HG03280 (cell line): ENCODE measurements at regions not wholly inside any gene's neighbourhood (a gene's known extent, or its start where the extent isn't known, plus 50 kb on each side); places are given as distances from the start of the nearest gene placed in this dataset.

Experiments
- ATAC-seq: cut with Tn5 transposase; IDR thresholded peaks from one replicate; pipeline ENCODE4 v1.9.1; 2021; ENCODE audit warnings: mild to moderate bottlenecking, moderate library complexity; ENCODE audit not compliant: unreplicated experiment

DNA sequence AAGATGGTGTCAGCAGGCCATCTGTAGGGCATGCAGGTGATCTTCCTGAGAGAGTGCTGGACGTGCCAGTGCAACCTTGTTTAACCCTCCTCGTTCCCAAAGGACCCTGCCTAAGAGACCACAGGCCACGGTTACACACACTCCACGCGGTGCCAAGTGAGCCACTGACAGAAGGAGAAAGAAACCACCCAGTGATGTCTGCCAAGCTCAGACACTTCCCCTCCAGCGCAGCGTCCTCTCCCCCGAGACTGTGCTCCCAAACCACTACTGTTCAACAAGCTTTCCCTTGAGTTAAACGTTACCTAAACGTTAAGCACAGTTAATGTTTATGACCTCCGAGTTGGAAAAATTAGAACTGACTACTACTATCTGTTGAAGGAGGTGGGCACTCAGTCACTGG is 119.1 kb upstream of the NCK2 start:
- no peak for ATAC-seq

DNA sequence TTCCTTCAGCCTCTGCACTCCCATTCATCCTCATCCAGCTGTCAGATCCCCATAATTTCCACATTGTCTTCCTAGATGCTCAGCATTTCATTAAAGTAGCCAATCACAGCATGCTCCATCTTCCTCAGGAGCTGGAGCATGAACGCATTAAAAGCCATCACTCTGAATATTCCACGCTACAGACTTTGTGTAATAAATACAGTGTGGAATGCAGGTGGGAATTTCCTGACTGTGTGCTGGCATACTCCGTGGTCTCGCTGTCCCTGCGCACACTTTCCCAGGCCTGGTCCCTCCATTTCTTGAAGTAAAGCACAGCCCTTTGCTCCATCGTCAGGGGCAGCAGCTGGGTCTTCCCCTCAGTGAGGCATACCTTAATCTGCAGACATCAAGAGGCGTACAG is 123.7 kb upstream of the NCK2 start:
- no peak for ATAC-seq

DNA sequence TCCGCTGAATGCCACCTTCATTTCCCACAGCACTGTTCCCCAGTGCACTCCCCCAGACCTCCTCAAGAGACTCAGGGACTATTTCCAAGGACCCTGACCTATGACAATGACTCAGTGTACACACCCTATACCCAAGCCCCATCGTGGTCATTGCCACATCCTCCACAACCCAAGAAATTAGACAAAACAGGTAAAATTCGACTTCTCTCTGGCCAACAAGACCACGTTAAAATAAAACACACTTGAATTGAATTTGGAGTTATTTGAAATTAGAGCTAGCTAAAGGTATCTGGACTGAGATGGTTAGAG is 126.4 kb upstream of the NCK2 start:
- no peak for ATAC-seq

DNA sequence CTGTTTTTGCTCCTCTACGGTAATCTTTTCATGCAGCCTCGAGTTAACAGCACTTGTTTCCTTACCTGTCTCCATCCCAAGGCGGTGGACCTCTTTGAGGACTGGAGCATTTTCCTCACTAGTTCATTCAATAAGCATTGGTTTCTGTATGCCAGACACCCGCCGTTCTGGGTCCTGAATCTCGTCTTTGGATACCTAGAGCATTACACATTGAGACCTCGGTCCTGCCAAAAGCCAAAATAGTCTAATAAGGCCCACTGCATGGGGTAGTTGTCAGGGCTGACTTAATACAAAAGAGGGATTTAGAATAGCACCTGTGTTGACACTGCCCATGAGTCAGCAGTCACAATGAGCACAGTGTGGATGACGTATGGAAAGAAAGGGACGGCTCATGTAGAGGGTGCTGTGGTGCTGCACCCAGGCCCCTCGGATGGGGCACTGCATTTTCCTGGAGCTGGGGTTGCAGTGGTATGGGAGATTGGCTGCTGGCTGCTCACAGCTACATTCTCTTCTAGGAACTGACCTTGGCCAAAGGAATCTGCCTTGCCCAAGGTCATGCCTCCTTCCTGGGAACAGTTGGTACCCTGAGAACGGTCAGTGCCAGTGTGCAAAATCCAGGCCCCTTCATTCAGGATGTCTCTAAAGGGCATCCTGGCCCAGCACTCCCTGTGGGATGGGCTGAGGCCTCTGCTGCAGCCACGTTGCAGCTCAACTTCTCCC is 126.9 kb upstream of the NCK2 start:
- no peak for ATAC-seq

DNA sequence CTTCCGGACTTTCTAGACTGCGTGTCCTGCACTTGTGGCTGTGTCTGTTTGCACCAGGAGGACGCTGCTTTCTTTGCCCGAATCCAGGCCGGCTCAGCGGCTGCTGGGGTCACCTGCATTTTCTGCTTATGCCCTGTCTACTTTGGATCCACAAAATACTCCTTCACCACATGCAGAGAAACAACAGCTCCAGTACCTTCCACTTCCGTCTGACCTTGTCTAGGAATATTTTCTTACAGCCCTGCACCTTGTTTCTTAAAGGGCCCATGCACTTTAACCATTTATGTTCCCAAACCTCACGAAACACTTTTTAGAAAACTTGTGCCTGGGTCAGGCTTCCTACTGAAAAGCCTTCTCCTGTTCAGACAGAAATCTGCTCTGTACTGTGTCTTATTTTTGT is 129.4 kb upstream of the NCK2 start:
- no peak for ATAC-seq

DNA sequence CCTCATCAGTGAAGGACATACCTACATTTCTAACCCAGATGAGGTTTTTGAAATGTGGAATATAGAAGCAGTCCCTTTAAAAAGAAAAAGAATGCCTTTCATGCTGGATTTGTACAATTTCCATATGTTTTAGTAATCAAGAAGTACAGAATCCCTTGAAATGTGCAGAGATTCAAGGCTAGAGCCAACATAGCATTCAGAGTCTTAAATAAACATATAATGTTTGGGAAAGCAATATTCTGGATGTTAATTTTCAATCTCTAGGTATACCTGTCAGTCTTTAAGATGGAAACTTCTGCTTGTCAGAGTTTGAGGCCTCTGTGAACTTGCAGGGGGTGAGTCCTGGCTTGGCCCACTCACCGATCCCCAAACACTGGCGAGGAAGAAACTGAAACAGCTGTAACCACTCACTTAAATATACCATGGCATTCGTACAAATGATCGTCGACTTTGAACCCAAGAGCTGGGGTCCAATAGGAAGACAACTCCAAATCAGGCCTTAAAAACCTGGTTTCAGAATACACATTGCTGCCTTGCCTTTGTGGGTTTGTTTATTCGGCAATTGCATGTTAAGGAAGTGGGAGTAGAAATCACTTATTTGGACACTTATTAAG is 132.8 kb upstream of the NCK2 start:
- ATAC-seq: no peak

DNA sequence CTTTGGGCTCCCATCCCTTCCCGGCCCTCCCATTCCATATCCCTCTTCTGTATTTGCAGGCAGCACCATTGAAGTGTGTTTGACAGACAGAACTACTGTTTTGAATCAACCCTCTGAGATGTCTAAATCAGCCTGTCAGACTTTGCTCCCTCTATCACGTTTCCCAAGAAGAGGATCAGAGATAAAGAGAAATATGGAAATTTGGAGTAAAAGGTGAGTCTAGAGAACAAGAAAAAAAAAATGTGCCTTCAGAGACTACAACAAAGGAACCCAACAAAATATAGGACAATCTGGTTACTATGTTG is 133.4 kb upstream of the NCK2 start:
- no peak for ATAC-seq

DNA sequence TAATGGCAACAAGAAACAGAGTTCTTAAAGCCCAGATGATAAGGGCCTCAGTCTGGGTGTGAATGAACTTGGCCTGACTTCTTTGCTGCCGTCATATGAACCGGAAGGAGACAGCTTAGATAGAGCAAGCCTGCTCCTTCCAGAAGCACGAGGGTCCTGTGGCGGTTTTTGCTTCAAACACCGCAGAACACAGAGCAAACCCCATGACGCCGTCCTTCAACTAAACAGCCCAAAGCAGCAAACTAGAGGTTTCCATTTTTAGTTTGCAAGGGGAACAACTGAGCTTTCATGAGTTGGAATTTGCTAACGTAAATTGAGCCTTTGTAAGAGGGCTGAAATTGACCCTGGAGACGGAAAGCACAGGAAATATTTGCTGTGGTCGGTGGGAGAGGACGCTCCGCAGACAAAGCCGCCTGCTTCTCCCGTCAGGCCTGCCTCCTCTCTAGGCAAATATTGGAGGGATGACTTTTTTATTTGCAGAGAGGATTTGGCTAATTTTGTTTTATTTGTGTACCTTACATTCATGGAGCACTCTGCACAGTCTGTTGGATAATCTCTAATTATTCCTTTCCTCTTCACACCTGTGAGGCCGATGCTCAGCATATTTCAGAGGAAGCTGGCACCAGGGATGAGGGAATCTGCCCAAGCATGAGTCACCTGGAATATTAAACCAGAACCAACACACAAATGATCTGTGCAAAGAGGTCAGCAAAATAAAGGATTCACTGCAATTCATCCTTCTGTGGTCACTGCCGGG is 134.0 kb upstream of the NCK2 start:
- ATAC-seq: no peak

DNA sequence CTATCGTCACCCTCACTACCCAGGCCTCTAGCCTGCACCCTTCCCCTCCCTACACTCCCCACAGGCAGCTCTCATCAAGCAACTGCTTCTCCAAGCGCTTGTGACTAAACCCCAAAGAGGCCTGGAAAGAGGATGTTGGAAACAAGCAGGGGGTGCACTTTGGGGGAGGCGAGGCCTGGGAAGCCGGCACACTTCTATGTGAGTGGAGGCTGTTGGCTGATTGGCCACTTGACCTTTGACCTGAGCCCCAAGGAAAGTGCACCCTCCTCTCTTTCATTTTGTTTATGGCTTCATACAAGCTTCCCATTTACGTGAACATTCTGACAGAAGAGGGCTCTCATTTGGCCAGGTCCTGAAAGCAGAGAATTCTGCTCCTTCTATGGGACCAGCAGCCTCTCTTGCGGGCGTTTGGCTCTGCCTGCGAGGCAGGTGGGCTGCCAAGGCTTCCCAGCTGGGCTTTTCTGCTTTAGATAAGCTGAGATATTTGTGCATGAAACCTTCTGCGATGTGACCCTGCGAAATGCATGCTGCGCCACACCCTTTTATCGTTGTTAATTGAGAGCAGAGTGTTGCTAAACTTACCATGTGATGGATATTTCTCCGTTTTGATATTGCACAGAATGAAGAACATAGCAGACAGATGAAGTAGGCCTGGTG is 134.8 kb upstream of the NCK2 start:
- ATAC-seq: no peak

DNA sequence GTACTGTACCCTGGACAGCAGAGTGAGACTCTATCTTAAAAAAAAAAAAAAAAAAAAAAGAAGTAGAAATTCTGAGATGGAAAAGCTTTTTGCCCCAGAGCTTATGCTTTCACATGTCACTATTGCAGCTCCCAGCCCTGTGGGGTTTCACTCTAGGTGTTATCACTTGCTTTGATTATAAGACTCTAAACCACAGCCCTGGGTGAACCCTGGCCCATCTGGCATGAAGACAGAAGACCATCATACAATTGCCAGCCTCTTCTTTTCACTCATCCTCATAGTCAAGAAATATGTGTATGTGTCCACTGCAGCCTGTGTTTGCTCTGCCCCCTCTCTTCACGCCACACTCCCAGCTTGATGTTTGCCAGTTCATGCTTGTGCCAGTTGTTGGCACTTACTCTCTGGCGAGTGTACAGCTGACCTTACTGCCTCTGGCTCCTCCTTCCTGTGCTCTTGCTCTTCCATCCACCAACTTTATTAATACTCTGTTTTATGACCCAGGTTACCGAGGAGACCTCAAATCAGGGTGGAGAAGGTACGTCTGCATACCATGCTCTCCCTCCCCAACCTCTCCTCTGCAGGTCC is 136.7 kb upstream of the NCK2 start:
- no peak for ATAC-seq

DNA sequence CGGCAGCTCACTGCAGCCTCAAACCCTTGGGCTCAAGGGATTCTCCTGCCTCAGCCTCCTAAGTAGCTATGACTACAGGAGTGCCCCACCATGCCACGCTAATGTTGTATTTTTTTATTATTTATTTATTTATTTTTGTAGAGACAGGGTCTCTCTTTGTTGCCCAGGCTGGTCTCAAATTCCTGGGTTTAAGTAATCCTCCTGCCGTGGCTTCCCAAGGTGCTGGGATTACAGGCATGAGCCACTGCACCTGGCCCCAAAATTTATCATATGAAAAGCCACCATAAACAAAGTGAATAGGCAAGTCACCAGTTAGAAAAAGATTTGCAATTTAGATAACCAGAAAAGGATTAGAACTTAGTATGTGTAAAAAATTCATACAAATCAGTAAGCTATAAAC is 138.6 kb upstream of the NCK2 start:
- ATAC-seq: no peak

DNA sequence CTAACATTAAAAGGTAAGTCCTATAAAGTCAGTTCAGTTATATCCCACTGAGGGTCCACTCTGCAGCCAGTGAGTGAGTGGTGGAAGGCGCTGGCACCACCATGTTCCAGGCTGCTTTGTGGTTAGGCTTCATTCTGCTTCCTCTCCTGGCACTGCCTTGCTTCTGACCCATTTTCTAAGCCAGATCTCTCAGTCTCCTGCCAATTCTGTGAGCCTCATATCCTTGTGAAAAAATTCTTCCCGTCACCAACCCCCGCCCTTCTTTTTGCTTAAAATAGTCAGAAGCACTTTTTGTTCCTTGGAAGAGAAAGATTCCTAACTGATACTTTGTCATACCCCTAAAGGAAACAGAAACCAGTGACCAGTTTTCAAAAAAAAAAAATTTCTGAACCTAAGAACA is 139.8 kb upstream of the NCK2 start:
- ATAC-seq: no peak

DNA sequence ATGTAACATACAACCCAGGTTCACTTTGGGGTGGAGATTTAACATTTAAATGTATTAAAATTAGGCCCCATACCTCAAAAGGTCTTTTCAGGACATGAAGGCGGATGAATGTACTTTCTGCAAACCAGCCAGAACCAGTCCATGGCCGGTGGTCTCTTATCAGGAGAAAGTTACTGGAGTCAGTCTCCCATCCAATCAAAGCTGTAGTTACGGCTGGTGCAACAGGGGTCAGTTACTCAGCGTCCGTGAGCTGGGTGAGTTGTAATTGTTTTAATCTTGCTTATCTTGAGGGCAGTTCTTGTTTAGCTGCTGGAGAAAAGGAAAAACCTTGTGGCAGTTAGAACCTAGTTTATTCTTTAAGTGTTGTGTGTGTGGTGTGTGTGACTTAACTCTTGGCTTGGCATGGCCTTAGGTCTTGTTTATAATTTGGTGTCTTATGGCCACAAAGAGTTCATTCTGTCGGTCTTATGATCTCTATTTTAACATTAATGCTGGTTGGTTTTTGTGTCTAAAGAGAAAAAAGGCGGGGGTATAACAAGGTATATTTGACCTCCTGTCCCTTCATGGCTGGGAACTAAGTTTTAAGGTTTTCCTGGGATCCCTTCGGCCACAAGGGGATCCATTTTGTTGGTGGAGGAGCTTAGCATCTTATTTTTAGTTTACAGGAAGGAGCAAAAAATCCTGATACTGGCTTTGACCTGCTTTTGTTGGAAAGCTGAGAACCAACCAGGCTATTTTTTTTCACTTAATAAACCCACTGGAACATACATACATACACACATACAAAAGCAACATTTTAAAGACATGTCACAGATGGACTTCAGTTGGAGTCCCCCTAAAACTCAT is 143.5 kb upstream of the NCK2 start:
- no peak for ATAC-seq

DNA sequence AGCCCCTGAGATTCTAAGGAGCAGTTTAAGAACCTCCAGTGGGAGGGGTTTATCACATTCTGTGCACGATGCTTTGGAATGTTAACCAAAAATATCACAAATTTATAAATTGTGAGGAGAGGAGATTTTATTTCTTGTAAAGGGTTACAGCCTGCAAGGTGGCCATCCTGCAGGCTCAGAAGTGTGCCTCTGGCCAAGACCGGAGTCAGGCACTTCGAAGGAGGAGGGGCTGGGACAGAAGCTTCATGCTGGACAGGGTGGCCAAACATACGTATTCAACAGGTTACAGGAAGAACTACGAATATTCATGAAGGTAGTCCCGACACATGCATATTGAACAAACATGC is 144.1 kb upstream of the NCK2 start:
- no peak for ATAC-seq

DNA sequence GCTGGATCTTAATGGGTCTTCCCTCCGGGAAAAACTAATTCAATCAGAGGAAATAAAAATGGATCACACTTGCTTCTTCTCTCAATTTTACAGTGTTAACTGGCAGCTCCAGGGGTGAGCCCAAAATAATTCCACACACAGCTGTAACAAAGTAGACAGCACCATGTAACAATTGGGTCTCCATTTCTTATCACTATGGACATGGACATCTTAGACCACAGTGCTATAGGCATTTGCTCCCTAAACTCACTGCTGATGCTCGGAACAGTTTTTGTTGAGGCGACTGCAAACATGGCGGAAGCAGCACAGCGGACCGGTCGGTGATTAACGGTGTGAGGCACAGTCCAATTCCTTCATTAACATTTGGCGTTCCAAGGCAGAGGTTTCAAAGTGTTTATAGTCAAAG is 144.7 kb upstream of the NCK2 start:
- ATAC-seq: no peak

DNA sequence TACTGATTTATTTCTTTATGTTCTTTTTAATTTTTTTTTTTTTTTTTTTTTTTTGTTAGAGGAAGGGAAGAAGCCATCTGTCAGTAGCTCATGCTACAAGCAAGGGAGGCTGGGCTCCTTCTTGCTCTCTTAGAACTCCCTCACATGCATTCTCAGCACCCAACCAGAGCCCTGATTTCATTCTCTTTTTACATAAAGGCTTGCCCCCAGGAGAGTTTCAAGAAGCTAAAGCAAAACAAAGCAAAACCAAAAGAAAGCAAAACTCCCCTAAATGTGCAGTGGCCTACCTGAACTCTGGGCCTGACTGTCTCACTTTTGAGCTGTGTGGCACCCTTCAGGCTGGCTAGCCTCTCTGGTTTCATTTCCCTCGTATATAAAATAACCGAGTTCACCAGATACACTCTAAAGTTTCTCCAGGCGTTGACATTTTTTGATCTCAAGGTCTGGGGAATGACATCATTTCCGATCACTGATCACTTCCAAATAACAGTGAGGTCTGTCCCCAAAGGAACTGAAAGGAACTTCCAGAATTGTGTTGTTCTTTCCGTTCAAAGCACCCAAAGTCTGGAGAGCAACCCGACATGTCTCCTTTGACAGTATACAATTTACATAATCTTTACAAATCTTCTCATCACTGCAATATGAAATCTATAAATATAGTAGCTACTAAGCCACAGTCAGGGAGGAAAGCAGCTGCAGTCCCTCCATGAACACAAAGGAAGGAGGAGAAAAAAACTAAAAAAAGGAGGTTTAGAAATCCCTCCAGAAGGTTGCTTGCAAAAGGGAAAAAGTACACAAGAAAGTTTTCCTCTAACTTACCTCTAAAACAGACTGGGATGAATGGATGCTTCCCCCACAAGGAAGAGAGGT is 145.6 kb upstream of the NCK2 start:
- ATAC-seq: peak; percentile 64

DNA sequence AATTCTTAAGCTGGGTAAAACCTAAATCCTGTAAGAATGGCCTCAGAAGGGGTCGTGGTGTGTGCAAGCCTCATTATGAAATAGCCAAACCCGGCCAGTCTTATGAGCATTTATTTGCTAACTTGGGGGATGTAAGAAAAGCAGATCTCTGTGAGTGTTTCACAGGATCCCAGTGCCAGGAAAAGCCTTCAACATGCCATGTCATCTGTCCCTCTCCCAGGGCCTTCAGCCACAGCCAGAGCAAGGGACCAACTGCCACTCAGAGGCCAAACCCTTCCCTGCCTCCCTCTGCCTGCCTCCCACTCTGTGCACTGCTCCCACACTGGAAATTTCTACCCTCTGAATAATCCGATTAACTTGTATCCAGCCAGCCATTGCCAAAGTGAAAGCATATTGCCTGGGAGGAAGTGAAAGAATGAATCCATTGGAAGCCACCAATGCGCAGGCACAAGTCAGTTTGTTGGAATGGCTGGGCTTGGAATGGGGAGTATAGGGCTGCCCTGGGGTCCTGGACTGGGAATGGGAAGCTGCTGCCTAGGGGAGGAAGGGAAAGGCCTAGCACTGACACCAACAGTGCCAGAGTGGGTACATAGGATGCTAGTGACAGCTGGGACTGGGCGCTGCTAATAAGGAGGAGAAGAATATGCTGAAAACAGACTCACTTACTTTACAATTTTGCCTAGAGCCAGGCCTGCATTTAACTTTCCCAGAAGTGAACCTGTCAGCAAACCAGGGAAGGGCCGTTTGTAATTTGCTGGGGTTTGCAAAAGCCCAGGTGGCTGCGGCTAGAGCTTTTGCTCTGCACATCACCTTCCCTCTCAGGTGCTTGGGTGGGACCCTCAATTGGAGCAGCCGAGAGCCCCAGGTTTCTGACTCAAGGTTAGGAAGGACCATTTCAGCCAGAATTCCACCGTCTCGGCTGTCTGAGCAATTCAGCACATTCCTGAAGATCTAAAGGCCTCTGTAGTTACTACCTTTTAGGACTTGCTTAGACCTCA is 146.6 kb upstream of the NCK2 start:
- no peak for ATAC-seq

DNA sequence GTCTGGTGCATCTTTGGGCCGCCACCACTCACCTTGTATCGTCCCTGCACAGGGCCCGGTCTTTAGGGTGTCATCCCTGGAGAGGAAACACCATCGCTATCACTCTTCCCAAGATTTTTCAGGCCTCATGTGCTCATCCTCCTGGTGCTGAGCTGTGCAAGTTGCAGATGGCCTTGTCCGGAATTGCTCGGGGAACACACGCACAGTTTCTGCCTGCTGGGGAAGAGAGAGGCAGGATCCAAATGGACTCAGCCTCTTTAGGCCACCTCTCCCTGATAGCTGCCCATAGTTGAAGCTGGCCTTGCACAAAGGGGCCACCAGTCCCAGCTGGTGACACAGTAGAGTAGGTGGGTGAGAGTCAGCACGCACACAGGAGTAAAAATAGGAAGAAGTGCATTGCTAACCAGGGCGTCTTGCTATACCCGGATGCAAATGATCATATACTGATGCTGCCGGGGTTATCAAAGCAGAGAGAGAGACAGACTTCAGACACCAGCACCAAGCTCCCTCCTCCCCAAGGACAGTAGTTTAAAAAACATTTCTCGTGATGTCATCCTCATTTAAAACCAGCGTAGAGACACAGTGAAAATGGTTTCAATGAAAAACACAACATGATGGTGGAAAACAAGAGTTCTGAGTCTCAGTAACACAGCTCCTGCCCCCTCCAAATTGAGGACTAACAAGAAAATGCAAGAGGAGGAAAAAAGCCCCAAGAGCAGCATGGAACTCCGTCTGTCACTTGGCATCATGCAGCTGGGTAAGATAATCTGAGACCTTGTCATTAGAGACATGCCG is 147.5 kb upstream of the NCK2 start:
- ATAC-seq: no peak
